ENCODE measurements at regions not wholly inside any gene's neighbourhood (a gene's known extent, or its start where the extent isn't known, plus 50 kb on each side); places are given as distances from the start of the nearest gene placed in this dataset.

DNA sequence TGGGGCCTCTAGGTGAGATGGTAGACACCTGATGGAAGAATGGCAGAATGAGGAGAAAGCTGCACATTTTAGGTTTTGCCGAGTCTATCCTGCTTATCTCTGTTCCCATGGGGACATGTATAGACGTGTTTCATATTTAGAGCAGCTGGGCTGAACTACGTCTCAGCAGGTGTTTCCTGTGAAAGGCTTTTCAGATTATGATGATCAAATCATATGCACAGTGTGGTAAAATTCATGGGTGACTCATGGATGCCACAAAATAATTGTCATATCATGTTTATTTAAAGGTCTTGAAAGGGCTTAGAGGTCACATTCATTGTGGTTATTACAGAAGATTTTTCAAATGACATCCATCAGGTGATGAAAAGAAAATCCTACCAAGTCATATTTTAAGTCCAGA, 90.5 kb downstream of the ICOS start:
- DNase-seq (ENCODE audit: low spot score), result no peak
- no peaks in the 10 kb centered on the region for H4K20me1 ChIP-seq (replicated peaks; ENCODE audit: insufficient read depth)
- Mint-ChIP-seq H3K9me3 (no peaks in the 10 kb centered on the region), H3K27me3 (ENCODE audit: insufficient read depth, low read depth, poor library complexity) (no peaks in the 10 kb centered on the region), H3K27ac (no peak overlapping the region), H3K36me3 (ENCODE audit: low read depth) (no peaks in the 10 kb centered on the region), H3K4me1 (no peaks in the 10 kb centered on the region), H3K4me3 (no peak overlapping the region)
- H3F3A ChIP-seq (replicated peaks; ENCODE audit: low read depth), result no peaks in the 10 kb centered on the region
- H3K4me3 ChIP-seq, result no peak overlapping the region
- H2AFZ ChIP-seq, result no peak overlapping the region
- H3K27ac ChIP-seq (ENCODE audit: low read depth), result no peak overlapping the region
- no peaks in the 10 kb centered on the region for H3K79me2 ChIP-seq (replicated peaks; ENCODE audit: insufficient read depth)
- peaks cover 16% of the 10 kb centered on the region for H3K9me2 ChIP-seq (ENCODE audit: insufficient read depth)
- H3K4me1 ChIP-seq (ENCODE audit: insufficient read depth), result no peaks in the 10 kb centered on the region
- no peaks in the 10 kb centered on the region for H3K36me3 ChIP-seq (ENCODE audit: insufficient read depth)
- H3K4me2 ChIP-seq, result no peak overlapping the region
- no peaks in the 10 kb centered on the region for H3K27me3 ChIP-seq (ENCODE audit: insufficient read depth)
- no peak for ATAC-seq
- TF ChIP-seq EZH2phosphoT487 (IDR thresholded peaks at IDR 0.05; ENCODE audit: unreplicated experiment), result no peak
- no peak for TF ChIP-seq NANOG (IDR thresholded peaks at IDR 0.05; ENCODE audit: borderline replicate concordance)

DNA sequence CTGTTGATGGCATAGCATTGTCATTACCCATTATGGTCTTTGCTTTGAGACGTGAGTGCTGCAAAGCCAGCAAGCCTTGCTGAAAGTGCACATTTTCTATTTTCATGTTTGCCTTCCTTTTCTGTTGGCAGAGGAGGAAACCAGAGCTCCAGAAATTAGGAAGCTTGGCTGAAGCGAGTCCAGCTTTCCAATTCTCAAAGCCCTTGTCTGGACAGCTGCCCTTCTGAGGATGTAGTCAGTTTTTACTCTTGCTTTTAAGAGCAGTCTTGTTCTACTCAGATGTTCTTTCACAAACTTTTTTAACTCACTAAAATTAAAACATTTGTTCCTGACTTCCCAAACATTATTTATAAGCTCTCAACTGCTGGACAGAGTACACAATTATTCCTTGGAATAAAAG, 93.8 kb downstream of the ICOS start:
- H2AFZ ChIP-seq, result no peak overlapping the region
- no peak overlapping the region for H3K27ac ChIP-seq (ENCODE audit: low read depth)
- Mint-ChIP-seq H3K9me3 (no peaks in the 10 kb centered on the region), H3K36me3 (ENCODE audit: low read depth) (no peaks in the 10 kb centered on the region), H3K27me3 (ENCODE audit: insufficient read depth, low read depth, poor library complexity) (no peaks in the 10 kb centered on the region), H3K4me3 (no peak overlapping the region), H3K27ac (no peak overlapping the region), H3K4me1 (no peaks in the 10 kb centered on the region)
- H3K4me2 ChIP-seq, result no peak overlapping the region
- H3K27me3 ChIP-seq (ENCODE audit: insufficient read depth), result no peaks in the 10 kb centered on the region
- H3K4me3 ChIP-seq, result no peak overlapping the region
- H3F3A ChIP-seq (replicated peaks; ENCODE audit: low read depth), result no peaks in the 10 kb centered on the region
- no peaks in the 10 kb centered on the region for H3K36me3 ChIP-seq (ENCODE audit: insufficient read depth)
- H3K79me2 ChIP-seq (replicated peaks; ENCODE audit: insufficient read depth), result no peaks in the 10 kb centered on the region
- H3K9me2 ChIP-seq (ENCODE audit: insufficient read depth), result peaks cover 16% of the 10 kb centered on the region
- no peaks in the 10 kb centered on the region for H3K4me1 ChIP-seq (ENCODE audit: insufficient read depth)
- no peak for ATAC-seq
- no peak for DNase-seq (ENCODE audit: low spot score)
- H4K20me1 ChIP-seq (replicated peaks; ENCODE audit: insufficient read depth), result no peaks in the 10 kb centered on the region
- TF ChIP-seq CREB1 (CRISPR knock-in tag; IDR thresholded peaks at IDR 0.05; ENCODE audit: low read depth), result no peak
- no peak for TF ChIP-seq JUNB (IDR thresholded peaks at IDR 0.05; ENCODE audit: unreplicated experiment)
- TF ChIP-seq, protein P1, sequence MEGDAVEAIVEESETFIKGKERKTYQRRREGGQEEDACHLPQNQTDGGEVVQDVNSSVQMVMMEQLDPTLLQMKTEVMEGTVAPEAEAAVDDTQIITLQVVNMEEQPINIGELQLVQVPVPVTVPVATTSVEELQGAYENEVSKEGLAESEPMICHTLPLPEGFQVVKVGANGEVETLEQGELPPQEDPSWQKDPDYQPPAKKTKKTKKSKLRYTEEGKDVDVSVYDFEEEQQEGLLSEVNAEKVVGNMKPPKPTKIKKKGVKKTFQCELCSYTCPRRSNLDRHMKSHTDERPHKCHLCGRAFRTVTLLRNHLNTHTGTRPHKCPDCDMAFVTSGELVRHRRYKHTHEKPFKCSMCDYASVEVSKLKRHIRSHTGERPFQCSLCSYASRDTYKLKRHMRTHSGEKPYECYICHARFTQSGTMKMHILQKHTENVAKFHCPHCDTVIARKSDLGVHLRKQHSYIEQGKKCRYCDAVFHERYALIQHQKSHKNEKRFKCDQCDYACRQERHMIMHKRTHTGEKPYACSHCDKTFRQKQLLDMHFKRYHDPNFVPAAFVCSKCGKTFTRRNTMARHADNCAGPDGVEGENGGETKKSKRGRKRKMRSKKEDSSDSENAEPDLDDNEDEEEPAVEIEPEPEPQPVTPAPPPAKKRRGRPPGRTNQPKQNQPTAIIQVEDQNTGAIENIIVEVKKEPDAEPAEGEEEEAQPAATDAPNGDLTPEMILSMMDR (conservative IDR thresholded peaks at IDR 0.05; ENCODE audit: low read depth in 2 of 2), result no peak
- TF ChIP-seq, protein P2, sequence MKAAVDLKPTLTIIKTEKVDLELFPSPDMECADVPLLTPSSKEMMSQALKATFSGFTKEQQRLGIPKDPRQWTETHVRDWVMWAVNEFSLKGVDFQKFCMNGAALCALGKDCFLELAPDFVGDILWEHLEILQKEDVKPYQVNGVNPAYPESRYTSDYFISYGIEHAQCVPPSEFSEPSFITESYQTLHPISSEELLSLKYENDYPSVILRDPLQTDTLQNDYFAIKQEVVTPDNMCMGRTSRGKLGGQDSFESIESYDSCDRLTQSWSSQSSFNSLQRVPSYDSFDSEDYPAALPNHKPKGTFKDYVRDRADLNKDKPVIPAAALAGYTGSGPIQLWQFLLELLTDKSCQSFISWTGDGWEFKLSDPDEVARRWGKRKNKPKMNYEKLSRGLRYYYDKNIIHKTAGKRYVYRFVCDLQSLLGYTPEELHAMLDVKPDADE (IDR thresholded peaks at IDR 0.05), result no peak
- TF ChIP-seq, protein P3, sequence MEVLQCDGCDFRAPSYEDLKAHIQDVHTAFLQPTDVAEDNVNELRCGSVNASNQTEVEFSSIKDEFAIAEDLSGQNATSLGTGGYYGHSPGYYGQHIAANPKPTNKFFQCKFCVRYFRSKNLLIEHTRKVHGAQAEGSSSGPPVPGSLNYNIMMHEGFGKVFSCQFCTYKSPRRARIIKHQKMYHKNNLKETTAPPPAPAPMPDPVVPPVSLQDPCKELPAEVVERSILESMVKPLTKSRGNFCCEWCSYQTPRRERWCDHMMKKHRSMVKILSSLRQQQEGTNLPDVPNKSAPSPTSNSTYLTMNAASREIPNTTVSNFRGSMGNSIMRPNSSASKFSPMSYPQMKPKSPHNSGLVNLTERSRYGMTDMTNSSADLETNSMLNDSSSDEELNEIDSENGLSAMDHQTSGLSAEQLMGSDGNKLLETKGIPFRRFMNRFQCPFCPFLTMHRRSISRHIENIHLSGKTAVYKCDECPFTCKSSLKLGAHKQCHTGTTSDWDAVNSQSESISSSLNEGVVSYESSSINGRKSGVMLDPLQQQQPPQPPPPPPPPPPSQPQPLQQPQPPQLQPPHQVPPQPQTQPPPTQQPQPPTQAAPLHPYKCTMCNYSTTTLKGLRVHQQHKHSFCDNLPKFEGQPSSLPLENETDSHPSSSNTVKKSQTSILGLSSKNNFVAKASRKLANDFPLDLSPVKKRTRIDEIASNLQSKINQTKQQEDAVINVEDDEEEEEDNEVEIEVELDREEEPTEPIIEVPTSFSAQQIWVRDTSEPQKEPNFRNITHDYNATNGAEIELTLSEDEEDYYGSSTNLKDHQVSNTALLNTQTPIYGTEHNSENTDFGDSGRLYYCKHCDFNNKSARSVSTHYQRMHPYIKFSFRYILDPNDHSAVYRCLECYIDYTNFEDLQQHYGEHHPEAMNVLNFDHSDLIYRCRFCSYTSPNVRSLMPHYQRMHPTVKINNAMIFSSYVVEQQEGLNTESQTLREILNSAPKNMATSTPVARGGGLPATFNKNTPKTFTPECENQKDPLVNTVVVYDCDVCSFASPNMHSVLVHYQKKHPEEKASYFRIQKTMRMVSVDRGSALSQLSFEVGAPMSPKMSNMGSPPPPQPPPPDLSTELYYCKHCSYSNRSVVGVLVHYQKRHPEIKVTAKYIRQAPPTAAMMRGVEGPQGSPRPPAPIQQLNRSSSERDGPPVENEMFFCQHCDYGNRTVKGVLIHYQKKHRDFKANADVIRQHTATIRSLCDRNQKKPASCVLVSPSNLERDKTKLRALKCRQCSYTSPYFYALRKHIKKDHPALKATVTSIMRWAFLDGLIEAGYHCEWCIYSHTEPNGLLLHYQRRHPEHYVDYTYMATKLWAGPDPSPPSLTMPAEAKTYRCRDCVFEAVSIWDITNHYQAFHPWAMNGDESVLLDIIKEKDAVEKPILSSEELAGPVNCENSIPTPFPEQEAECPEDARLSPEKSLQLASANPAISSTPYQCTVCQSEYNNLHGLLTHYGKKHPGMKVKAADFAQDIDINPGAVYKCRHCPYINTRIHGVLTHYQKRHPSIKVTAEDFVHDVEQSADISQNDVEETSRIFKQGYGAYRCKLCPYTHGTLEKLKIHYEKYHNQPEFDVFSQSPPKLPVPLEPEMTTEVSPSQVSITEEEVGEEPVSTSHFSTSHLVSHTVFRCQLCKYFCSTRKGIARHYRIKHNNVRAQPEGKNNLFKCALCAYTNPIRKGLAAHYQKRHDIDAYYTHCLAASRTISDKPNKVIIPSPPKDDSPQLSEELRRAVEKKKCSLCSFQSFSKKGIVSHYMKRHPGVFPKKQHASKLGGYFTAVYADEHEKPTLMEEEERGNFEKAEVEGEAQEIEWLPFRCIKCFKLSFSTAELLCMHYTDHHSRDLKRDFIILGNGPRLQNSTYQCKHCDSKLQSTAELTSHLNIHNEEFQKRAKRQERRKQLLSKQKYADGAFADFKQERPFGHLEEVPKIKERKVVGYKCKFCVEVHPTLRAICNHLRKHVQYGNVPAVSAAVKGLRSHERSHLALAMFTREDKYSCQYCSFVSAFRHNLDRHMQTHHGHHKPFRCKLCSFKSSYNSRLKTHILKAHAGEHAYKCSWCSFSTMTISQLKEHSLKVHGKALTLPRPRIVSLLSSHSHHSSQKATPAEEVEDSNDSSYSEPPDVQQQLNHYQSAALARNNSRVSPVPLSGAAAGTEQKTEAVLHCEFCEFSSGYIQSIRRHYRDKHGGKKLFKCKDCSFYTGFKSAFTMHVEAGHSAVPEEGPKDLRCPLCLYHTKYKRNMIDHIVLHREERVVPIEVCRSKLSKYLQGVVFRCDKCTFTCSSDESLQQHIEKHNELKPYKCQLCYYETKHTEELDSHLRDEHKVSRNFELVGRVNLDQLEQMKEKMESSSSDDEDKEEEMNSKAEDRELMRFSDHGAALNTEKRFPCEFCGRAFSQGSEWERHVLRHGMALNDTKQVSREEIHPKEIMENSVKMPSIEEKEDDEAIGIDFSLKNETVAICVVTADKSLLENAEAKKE (CRISPR knock-in tag; IDR thresholded peaks at IDR 0.05), result no peak
- TF ChIP-seq, protein P4, sequence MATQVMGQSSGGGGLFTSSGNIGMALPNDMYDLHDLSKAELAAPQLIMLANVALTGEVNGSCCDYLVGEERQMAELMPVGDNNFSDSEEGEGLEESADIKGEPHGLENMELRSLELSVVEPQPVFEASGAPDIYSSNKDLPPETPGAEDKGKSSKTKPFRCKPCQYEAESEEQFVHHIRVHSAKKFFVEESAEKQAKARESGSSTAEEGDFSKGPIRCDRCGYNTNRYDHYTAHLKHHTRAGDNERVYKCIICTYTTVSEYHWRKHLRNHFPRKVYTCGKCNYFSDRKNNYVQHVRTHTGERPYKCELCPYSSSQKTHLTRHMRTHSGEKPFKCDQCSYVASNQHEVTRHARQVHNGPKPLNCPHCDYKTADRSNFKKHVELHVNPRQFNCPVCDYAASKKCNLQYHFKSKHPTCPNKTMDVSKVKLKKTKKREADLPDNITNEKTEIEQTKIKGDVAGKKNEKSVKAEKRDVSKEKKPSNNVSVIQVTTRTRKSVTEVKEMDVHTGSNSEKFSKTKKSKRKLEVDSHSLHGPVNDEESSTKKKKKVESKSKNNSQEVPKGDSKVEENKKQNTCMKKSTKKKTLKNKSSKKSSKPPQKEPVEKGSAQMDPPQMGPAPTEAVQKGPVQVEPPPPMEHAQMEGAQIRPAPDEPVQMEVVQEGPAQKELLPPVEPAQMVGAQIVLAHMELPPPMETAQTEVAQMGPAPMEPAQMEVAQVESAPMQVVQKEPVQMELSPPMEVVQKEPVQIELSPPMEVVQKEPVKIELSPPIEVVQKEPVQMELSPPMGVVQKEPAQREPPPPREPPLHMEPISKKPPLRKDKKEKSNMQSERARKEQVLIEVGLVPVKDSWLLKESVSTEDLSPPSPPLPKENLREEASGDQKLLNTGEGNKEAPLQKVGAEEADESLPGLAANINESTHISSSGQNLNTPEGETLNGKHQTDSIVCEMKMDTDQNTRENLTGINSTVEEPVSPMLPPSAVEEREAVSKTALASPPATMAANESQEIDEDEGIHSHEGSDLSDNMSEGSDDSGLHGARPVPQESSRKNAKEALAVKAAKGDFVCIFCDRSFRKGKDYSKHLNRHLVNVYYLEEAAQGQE (IDR thresholded peaks at IDR 0.05; ENCODE audit: unreplicated experiment), result no peak
- no peak for TF ChIP-seq ZNF114 (CRISPR knock-in tag; IDR thresholded peaks at IDR 0.05)
- no peak for TF ChIP-seq STAT1 (IDR thresholded peaks at IDR 0.05; ENCODE audit: unreplicated experiment)
- TF ChIP-seq EZH2phosphoT487 (IDR thresholded peaks at IDR 0.05; ENCODE audit: unreplicated experiment), result no peak

Data from GM23338 (cell line).